DND-41 (cell line): ENCODE measurements at regions not wholly inside any gene's neighbourhood (a gene's known extent, or its start where the extent isn't known, plus 50 kb on each side); places are given as distances from the start of the nearest gene placed in this dataset.

Source experiments
- CTCF ChIP-seq: IDR thresholded peaks from 2 replicates; pipeline ENCODE4 v1.5.1; 2012; ENCODE audit warnings: borderline replicate concordance, low read length, moderate library complexity, mild to moderate bottlenecking; ENCODE audit not compliant: poor library complexity, severe bottlenecking; ENCODE audit errors: extremely low read depth
- EZH2 ChIP-seq: IDR thresholded peaks from 3 replicates; pipeline ENCODE4 v1.6.1; 2012; ENCODE audit warnings: borderline replicate concordance, low read depth, mild to moderate bottlenecking, moderate library complexity, low read length, inconsistent platforms; ENCODE audit not compliant: severe bottlenecking

GRCh38 chr5:105961572-105961971, 1709.2 kb downstream of the EFNA5 start:
- TF ChIP-seq CTCF, result no peak
- no peak for TF ChIP-seq EZH2
